Middle frontal gyrus (tissue), 1 donor: ENCODE measurements at regions not wholly inside any gene's neighbourhood (a gene's known extent, or its start where the extent isn't known, plus 50 kb on each side); places are given as distances from the start of the nearest gene placed in this dataset.
"Not testable (repeated sequence)": the region's sequence is repeated elsewhere in the genome, so short reads cannot be mapped to it uniquely, and the experiment has no call there.

ENCODE experiments used
- DNase-seq: peaks from one replicate; pipeline ENCODE4 v3.0.0-alpha.2; 2015; ENCODE audit warnings: low spot score; ENCODE audit errors: extremely low spot score

DNA sequence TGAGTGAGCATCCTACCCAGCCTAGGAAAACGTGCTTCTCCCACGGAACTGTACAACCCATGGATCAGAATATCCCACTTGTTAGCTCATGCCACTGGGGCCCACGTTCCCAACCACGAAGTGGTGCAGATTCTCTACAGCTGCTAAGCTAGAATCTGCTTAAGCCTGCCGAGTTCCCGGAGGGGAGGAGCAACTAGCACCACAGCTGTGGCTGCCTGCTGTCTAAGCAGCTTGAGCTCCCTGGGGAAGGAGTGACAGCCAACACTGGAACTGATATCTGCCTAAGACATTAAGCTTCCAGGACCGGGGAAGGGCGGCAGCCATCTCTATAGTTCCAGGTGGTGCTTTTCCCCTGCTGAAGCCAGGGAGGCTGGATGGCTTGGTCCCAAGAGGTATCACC lies 334.7 kb upstream of the CHRM2 start:
- DNase-seq = no peak

DNA sequence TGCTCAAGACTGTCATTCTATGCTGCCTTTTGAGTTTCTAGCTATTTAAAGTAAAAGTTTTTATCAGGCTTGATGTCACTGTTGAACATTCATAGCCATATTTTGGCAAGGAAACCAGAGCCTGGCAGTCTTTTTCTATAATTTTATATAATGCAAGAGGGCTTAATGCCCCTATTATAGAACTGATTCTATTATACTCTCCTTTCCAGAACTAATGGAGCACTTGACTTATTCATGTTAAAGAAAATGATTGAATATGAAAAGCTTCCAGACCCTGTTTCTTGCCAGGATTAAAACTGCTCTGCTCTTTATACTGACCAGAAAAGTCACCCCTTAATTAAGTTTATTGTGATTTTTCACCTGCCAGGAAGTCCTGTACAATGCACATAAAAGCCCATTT lies 337.6 kb upstream of the CHRM2 start:
- no peak for DNase-seq

DNA sequence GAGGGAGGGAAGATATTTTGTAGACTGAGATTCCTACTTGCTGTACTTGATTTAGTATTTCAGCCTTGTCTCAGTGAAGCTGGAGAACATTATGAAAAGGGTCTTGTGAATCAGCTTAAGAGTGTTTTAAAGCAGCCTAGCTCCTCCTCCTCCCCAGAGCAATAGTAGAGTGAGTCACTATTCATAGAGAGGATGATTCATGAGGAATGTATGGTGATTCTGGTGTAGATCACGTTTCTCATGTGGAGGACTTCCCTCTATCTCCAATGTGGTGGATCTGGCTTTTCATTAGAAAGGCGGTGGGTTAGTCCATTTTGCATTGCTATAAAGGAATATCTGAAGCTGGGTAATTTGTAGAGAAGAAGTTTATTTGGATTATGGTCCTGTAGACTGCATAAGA lies 340.1 kb upstream of the CHRM2 start:
- no peak for DNase-seq

DNA sequence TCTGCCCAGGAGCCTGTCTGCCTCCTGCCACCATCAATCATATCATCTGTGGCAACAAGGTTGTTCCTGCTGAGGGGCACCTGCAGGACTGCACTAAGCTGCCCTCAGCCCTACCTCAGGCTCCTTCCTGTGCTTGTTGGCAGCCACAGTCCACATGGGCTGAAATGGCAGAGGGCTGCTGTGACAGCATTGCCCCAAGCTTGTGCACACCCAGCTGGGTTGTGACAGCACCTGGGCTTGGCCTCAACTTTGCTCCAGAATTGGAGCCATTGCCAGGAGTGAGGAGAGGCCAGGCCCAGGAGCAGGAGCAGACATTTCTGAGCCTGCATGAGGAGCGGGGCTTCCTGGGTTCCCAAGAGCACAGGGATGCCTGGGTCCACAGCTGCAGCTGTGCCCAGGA lies 340.9 kb upstream of the CHRM2 start:
- DNase-seq = no peak

DNA sequence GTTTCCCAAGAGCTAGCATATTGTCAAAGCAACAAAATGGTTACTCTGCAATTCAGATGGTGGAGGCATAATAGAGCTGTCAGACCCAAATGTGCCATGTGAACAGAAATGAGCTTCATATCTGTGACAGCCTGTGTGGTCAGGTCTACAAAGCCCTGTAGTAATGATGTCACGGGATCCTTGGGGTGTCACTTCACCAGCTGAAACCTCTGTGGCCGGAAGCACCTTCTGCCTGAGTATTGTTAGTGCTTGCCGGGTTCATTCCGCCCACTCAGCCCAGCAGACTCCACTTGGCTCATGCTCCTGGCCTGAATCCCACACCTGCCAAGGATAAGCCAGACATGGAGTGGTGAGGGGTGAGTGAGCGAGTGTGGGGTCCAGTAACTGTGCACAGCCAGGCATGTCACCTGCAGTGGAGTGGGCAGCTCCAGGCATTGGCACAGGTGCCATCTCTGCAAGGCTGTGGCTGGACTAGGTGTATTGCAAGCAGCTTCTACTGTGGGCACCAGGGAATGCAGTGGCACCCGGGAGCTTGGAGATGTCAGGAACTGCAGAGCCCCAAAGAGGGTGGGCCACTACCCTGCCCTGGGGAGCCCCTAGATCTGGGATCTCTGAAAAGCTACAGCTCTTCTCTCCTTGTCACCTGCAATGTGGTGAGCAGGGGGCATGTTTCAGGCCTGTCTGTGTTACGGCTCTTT lies 341.9 kb upstream of the CHRM2 start:
- DNase-seq = no peak

DNA sequence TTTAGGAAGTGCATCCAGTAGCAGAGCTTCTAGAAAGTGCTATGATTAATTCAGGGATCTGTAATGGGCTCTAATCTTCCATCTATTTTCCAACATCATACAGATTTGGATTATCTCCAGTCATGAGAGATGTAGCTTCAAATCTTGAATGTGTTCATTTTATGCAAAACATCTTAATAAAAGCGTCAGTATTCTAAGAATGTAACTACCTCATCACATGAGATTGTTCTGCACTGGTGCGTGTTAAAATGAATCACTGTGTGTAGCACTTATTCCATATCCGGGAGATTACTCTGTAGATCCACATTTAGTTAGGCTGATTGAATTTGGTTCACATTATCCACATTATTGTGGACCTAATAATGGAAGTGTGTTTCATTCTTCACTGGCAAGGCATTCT lies 344.9 kb upstream of the CHRM2 start:
- no peak for DNase-seq

DNA sequence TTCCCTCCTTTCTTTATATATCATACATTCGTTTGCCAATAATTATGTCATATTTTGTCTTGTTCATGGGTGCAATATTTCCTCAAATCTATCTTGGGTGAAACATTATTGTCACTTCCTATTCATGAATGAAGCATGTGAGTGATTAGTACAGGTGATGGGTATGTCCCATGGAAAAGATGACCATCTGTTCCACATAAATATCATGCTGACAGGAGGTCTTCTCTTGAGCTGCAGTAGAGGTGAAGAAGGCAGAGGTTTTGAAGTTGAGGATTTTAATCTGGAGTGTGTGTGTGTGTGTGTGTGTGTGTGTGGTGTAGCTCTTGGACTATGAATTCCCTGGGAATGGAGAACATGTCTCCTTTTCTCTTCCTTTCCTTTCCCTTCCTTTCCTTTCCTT lies 350.5 kb upstream of the CHRM2 start:
- no peak for DNase-seq

DNA sequence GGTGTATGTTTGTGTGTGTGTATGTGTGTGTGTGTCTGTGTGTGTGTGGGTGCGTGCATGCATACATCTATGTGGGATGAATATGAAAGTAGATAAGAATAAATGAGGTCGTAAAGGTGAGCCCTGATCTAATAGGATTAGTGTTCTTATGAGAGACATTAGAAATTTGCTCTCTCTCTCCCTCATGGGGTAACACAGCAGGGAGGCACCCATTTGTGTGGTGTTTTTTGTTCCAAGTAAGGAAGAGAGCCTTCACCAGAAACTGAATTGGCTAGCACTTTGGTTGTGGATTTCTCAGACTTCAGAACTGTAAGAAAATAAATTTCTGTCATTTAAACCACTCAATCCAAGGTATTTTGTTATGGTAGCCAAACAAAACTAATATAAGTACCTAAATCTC lies 353.7 kb upstream of the CHRM2 start:
- DNase-seq = no peak

DNA sequence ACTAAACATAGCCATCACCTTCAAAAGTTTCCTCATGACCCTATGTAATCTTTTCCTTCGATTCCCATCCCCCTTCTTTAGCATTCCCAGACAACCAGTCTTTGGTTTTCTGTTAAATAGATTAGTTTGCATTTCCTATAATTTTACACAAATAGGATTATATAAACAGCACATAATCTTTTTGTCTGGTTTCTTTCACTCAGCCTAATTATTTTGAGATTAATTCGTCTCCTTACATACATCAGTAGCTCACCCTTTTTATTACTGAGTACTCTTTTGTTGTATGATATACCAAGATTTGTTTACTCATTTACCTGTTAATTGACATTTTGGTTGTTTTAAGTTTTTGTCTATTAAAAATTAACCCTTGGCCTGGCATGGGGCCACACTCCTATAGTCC lies 354.7 kb upstream of the CHRM2 start:
- no peak for DNase-seq

DNA sequence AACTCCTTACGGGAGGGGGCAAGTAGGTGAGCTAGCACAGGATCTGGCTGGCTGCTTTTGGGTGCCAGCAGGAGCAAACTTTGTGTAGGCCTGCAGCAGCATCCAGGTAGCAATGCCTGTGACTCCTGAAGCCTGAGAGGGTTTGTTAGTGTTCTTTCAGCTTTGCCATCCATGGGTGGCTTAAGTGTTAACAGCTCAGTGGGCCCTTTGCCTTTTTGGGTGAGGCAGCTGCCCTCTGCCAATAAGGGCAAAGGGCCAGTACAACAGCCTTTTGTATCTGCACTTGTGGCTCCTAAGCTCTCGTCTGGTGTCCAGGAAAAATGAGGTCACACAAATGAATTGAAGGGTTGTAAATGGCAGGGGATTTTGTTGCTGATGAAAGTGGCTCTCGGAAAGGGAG lies 359.0 kb upstream of the CHRM2 start:
- DNase-seq = no peak

DNA sequence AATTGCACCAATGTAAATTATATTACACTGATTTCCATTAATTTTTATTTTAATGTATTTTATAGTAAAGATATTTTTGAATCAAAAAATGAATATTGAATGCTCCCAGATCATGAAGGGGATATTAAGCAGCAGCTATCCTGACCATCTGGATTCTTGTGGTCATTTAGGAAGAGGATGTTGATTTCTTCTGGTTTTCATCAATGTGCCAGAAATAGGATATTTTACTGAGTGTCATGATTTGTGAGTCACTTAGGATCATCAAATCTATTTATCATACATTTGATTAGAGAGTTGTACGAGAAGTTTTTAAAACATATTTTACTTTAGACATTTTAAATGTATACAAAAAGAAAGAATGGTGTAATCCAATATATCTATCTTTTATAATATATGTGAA lies 366.3 kb upstream of the CHRM2 start:
- no peak for DNase-seq

DNA sequence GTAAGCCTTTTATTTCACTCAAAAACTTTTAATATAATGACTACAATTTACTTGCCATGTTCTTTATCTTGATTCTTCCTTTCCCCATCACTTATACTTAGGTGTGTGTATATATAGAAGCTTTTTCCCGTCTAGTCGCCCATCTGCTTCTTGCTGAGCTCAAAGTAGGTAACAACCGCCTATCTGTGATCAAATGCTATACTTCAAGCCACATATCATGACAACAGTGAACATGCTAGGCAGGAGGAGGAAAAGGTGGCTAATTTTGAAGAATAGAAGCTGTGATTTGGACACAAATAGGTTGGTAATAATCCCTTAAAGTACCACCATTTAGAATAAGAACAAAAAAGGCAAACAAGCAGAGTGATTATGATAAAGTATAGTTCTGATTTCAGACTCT lies 367.3 kb upstream of the CHRM2 start:
- DNase-seq = no peak

DNA sequence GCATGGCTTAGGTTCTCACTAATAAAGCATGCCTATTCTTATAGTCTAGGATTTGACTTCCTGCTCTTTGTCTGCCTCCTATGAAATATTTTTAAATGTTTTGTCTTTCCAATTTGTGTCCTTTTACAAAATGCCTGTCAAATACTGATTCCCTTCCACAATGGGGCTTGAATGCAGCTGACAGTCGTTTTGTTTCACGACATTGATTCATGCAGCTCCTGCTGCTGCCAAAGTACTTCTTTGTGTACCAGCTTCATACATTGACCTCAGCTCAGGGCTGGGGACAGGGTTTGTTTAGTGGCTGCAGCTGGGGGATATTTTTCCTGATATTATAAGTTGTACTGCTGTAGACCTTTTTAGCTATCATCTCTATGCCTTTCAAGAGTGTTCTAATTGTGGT lies 371.9 kb upstream of the CHRM2 start:
- DNase-seq = no peak

DNA sequence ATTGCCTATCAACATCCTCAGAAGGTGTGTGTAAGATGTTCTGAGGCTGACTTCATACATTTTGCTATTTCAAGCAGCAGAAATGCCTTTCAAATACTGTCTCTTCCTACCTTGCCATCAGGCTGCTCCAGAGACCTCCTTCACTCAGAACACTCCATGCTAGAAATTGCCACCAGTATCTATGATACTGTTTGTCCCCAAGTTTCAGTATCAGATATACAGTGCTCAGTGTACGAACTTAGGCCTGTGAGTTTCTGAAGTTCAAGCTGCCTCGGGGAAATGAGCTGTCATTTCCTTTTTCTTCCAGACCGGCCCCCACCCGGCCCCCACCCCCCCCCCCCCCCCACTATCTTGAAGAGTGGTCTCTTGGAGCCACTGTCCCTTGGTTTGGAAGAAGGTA lies 373.4 kb upstream of the CHRM2 start:
- no peak for DNase-seq

DNA sequence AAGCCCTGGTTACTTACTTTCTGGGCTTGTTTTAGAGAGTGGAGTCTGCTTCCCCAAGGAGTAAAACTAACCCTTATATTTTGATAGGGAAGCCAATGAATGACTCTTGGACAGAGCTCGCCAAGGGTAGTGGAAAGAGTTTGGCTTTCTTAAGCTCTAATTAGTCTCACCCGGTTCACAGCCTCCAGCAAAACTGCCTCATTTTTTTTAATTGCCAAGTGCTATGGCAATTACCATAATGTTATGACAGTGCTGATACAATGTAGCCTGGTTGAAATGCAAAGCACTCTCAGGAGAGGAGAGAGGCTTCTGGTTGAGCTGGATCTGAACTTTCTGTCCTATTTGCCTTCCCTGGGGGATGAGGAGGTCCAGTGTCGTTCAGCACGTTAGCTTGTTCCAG lies 376.1 kb upstream of the CHRM2 start:
- no peak for DNase-seq

DNA sequence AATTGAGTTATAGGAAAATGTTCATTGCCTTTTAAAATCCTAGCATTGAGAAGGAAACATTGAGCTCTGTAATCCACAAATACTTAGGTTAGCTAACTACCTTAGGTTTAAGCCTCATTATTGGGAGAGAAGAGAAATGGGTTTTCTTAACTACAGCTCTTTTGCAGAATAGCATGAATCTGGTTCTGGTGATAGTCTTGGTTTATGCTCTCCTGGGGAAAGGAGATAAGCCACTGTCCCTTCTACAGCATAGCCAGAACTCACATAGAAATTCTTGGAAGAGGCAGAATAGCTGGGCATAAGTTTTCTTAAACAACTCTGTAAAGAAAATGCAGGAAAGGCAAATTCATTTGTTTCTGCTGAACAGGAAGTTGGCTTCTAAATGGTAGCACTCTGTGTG lies 378.6 kb upstream of the CHRM2 start:
- DNase-seq = no peak

DNA sequence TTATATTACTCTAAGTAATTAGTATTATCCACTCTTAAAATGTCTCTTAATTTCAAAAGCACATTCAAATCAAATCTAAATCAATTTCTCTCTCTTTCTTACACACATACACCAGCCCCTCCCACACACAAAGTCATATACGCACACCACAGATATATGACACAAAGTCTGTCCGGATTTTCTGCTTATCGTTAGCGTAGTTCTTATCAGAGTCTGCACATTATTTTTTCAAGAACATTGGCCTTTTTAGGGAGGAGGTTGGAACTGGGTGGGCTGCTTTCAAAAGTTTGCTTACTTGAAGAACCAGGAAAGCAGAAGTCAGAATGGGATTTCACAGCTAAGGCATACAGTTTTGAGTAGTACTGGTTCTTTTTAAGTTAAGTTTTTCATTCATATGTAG lies 387.6 kb upstream of the CHRM2 start:
- DNase-seq = no peak

DNA sequence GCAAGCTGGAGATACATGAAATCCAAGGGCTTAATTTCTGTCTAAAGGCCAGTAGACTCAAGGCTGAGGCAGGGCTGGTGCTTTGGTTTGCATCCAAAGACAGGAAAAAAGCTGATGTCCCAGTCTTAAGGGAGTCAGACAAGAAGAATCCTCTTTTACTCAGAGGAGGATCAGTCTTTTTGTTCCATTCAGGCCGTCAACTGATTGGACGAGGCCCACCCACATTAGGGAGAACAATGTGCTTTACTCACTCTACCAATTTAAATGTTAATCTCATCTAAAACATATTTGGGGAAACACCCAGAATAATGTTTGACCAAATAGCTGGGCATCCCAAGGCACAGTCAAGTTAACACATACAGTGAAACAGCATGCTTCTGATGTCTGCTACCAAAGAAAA lies 388.5 kb upstream of the CHRM2 start:
- DNase-seq = no peak

DNA sequence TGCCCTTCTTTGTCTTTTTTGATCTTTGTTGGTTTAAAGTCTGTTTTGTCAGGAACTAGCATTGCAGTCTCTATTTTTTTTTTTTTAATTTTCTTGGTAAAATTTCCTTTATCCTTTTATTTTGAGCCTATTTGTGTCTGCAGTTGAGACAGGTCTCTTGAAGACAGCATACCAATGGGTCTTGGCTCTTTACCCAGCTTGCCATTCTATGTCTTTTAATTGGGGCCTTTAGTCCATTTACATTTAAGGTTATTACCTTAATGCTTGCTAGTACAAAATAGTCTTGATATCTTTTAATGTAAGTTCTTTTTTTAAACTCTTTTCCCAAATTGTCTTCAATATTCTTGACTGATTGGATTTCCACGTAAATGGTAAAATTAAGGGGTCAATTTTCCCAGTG lies 398.3 kb upstream of the CHRM2 start:
- DNase-seq = no peak

DNA sequence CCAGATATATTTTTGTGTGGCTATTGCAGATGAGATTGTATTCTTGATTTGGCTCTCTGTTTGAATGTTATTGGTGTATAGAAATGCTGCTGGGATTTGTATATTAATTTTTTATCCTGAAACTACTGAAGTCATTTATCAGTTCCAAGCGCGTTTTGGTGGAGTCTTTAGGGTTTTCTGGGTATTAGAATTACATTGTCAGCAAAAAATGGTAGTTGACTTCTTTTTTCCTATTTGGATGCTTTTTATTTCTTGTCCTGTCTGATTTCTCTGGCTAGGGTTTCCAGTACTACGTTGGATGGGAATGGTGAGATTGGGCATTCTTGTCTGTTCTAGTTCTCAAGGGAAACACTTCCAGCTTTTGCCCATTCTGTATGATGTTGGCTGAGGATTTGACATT lies 415.5 kb upstream of the CHRM2 start:
- DNase-seq = no peak

DNA sequence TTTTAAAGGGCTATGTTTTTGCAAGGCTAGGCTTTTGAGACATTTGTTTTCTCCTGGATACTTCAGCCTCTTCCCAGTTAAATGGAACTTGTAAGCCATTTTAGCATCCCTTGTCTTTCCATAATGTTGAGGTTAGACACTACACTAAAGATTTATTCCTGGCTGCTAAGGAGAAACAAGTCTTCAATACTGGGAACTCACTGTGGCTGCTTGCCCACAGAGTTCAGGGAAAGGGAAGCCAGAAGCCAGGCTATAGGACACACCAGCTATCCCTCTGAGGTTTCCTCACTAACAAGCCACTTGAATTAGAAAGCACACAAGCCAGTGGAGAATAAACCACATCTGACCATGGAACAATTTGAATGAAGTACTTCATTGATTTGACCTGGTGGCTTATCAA lies 421.7 kb upstream of the CHRM2 start:
- DNase-seq = no peak

DNA sequence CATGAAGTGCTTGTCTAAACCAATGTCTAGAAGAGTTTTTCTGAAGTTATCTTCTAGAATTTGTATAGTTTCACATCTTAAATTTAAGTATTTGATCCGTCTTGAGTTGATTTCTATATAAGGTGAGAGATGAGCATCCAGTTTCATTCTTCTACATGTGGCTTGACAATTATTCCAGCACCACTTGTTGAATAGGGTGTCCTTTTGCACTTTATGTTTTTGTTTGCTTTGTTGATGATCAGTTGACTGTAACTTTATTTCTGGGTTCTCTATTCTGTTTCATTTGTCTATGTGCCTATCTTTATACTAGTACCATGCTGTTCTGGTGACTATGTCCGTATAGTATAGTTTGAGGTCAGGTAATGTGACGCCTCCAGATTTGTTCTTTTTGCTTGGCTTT lies 426.6 kb upstream of the CHRM2 start:
- DNase-seq = no peak

DNA sequence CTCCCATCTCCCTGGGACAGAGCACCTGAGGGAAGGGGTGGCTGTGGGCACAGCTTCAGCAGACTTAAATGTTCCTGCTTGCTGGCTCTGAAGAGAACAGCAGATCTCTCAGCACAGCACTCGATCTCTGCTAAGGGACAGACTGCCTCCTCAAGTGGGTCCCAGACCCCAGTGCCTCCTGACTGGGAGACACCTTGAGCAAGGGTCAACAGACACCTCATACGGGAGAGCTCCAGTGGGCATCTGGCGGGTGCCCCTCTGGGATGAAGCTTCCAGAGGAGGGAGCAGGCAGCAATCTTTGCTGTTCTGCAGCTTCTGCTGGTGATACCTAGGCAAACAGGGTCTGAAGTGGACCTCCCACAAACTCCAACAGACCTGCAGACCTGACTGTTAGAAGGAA lies 436.7 kb upstream of the CHRM2 start:
- DNase-seq = not testable (repeated sequence)

DNA sequence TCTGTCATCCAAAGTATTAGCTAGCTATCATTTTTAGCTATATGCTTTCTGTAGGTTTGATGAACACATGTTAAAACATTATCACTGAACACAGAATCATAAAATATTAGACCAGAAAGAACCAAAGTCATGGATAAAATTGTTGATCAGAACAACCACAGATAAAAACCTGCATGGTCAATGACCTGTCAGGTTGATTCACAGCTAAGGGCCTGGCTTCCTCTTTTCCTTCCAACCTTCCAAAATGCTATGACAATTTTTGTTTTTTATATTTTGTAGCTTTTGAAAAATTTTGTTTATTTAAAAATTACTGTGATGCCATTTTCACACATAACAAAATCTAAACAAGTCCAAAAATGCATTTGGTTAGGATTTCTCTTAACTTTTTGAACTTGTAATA lies 444.4 kb upstream of the CHRM2 start:
- DNase-seq = no peak
